Left renal cortex interstitium (tissue), 4 donors: ENCODE measurements at regions not wholly inside any gene's neighbourhood (a gene's known extent, or its start where the extent isn't known, plus 50 kb on each side); places are given as distances from the start of the nearest gene placed in this dataset.

Experiments used
- DNase-seq, 4 donors: peaks; one replicate each; pipeline ENCODE4 v3.0.0-alpha.2; 2013; ENCODE audit warnings: low read depth in 4 of 4, low spot score in 2 of 4, missing footprints in 1 of 4

DNA sequence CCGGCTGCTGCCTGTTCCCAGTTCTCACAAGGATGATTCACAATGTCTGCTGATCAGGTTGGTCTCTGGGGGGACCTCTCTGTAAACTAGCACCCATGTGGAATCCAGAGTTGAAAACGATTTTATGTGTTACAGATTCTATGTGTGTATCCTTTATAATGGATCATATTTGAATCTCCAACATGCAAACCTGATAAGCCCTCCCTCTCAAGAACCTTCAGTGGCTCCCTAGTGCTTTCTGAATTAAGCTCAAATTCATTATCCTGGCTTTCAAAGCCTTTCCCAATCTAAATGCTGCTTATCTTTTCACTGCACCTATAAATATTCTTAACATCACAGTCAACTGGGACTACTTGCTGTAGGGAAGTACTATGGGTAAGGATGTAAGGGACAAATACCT is 166.8 kb upstream of the USP24 start:
- DNase-seq = no peak

DNA sequence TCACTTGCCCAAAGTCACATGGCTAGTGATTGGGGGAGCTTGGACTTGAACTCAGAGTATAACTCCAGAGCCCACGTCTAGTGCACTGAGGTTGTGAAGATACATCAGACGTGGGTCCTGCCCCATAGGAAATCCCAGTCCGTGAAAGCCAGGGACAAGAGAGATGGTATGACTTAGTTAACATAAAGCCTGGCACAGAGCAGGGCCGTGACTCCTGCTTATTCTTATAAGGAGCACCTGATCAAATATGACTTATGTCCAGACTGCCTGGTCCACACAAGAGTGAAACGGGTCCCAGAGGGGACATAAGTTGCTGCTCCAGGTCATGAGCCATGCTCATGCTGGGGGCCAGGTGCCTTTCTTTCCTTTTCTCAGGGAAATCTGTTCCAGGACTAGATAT is 166.3 kb upstream of the USP24 start:
- no peak for DNase-seq

DNA sequence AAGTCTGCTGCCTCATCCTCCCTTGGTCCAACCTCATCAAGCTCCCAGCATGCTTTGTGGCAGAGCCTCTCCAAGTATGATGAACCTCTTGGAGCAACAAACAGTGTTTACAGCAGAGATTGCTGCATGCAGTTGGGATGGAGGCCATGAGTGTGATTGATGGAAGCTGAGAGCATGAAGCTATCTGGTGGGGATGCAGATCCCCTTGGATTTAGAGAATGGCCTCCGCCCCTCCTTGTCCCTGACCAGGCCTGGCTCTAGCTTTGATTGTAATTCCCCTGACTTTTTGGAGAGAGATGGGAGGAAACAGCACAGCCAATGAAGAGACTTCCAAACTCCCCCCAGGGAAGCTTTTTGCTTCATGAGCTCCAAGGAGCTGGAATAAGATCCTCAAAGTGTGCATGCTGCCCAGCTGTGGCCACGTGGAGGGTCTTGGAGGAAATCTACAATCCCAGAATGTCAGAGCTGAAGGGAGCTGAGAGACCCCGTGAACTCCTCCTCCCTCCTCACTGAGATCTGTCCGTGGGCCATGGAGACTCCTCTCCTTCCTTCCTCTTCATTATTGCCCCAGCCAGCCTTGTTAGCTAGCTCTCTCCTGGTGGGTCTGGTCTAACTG is 165.3 kb upstream of the USP24 start:
- no peak for DNase-seq

DNA sequence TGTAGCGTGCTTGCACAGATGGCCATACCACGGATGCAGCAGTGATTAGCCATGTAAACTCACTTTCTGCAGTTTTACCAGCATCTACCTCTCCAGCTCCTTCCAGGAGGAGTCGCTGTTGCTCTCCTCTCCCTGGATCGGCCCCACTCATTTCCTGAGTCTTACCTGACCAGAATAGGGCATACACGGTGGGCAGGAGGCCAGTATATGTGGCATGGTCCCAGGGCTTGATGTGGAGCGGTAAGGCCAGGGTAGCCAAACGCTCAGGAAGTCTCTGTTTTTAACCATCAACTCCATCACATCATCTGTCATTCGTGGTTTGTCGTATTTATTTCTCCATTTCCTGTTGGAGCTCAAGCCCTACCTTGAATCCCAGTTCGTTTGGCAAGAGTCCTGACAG is 163.4 kb upstream of the USP24 start:
- DNase-seq = no peak

GRCh38 chr1:55376897-55377296 is 161.7 kb upstream of the USP24 start:
- no peak for DNase-seq

DNA sequence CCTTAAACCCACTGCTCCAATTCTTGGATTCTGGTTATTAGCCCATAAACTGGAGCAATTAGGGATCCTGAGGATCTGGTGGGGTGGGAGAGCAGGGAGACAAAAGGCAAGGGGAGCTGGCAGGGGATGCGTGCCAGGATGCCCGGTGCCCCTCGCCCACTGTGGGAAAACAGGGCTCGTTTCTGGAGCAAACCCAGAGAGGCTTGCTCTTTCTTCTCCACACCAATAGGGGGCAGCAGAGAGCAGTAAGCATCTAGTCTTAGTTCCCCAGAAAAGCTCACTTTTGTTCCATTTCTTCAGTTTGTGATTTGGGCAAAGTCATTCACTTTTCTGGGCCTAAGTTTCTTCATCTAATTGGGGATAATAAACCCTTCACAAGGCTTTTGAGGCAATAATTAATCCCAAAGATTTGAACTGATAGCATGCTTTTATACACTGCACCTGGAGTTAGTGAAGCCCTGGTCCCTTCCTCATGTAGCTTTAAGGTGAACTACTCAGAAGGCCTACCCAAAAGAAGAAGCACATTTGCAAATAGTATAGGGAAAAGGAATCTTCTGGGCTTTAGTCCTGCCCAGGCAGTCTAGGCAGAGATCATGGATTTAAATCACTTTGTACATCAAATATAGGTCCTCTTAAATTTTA is 160.6 kb upstream of the USP24 start:
- DNase-seq = peak in 1 of 4 donors; percentile 38

DNA sequence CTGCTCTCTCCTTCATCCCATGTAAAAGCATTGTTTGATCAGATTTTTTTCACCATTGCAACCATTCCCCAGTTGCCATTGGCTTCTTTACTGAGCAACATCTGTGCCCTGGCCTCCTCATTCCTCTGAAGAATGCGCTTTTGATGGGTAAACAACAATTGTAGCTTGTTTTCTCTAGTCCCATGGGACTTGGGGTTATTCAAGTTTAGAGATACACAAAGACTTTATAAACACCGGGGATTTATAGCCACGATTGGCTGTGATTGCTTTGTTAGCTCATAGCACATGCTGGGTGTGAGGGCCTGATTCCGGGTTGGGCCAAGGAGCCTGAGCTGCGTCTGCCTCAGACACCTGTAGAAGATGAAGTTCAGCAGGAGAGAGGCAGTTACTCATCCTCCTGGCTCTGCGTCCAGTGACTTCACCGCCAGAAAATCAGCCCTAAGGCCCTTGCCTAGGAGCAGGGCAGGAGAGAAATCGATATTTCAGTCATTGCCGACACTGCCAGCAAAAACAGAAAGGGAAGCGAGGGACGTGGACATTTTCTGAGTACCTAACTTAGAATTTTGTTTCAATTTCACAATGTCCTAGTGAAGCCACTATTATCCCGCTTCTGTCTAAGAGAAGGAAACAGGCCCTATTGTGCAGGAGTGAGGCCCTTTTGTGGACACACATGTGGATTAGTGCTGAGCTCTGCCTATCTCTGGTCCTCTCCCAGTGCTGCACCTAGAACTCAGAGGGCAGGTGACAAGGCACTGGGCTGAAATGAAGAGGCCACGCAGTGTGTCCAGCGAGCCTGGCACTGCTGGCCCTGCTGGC is 159.8 kb upstream of the USP24 start:
- no peak for DNase-seq

- DNase-seq = no peak
Observed at GRCh38 chr1:55374216-55374615, 159.1 kb upstream of the USP24 start.

GRCh38 chr1:55369474-55369873 is 154.3 kb upstream of the USP24 start:
- DNase-seq = no peak

DNA sequence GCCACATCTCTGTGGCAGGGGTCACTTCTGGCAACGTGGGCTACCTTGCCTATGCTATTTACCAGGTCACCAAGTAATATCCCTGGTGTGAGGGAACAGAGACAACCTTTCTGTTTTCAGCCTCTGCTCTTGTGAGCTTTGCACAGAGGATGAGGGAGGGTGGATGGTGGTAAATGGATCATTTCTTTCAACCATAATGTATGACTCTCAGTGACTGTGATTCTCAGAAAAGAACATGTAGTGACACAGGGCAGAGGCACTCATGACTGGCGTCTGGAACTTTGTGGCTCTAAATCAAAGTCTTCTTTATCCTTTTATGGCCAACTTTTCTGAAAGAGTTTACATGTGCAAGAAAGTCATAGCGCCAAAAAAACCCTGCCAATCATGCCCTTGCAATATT is 153.5 kb upstream of the USP24 start:
- no peak for DNase-seq

DNA sequence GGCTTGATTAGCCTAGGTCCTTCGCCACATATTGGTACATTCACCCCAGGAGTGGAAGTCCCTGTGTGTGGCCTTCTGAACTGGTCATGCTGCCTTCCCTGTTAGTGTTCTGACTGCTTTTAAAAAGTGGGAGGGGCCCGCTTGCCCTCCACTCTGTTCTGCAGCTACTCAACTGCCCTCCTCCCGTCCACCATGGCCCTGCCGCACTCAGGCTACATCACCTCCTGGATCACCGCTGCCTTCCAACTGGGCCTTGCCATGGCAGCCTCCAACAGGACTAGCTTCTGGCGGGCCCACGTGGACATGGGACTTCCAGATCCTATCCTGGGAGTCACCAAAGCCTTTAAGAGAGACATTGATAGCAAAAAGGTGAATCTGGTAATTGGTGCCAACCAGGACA is 152.1 kb upstream of the USP24 start:
- no peak for DNase-seq

- DNase-seq = no peak
Observed at GRCh38 chr1:55364216-55364615, 149.1 kb upstream of the USP24 start.

DNA sequence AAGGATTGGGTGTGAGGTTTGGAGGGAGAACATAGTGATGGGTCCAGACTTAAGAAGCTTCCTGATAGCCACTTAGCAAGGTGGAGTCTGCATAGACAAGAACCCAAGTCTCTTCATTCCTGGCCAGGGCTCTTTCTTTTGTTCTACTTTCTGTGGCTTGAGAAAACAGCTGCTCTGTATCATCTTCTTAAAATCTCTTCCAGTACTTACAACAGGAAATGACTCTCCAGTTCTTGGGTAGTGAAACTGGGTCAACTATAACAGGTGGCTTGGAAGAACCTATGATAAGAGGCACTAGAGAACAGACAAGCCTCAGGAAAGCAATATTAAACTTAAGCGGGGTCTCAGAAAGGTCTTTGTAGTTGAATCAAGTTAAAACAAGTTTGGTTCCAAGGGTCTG is 148.1 kb upstream of the USP24 start:
- DNase-seq = no peak

- no peak for DNase-seq
Observed at GRCh38 chr1:55362558-55362957, 147.4 kb upstream of the USP24 start.

DNA sequence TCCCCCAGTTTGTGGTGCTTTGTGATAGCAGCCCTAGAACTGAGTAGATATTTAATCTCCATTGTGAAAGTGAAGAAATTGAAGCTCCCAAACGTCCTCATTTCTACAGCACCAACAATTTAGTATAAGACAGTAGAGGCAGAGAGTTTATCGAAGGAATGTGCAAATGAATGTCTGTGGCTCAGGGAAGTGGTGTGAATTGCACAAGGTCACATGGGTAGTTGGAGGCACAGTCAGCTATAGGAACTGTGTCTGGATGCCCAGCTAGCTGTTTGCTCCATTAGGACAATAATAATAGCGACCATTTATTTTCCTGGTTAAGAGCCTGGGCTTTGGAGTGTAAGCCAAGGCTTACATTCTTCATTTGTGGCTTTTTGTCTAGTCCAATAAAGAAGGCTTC is 144.4 kb upstream of the USP24 start:
- DNase-seq = no peak

- no peak for DNase-seq
Observed at GRCh38 chr1:55358581-55358980, 143.4 kb upstream of the USP24 start.

GRCh38 chr1:55355549-55355948 is 140.4 kb upstream of the USP24 start:
- DNase-seq = no peak

- no peak for DNase-seq
Observed at GRCh38 chr1:55353707-55354620, 138.8 kb upstream of the USP24 start.

- no peak for DNase-seq
Observed at GRCh38 chr1:55352811-55353180, 137.6 kb upstream of the USP24 start.

GRCh38 chr1:55352080-55352810 is 137.1 kb upstream of the USP24 start:
- DNase-seq = no peak
